ENCODE measurements at regions not wholly inside any gene's neighbourhood (a gene's known extent, or its start where the extent isn't known, plus 50 kb on each side); places are given as distances from the start of the nearest gene placed in this dataset.

GRCh38 chr2:19652811-19653210 is 249.0 kb downstream of the TTC32 start:
- H3K36me3 ChIP-seq (ENCODE audit: control insufficient read depth, insufficient read depth, low read length): no peaks in the 10 kb centered on the region
- no peak overlapping the region for H3K9ac ChIP-seq (ENCODE audit: low read depth, low read length)
- H3K4me1 ChIP-seq (ENCODE audit: control insufficient read depth, insufficient read depth, low read length): 0 out of 2 replicates have a peak, but pooled peaks cover 3% of the 10 kb centered on the region
- H3K9me3 ChIP-seq (ENCODE audit: control insufficient read depth, insufficient read depth, low read length): no peaks in the 10 kb centered on the region
- H3K27ac ChIP-seq (ENCODE audit: low read depth, low read length): no peak overlapping the region
- H3K4me3 ChIP-seq (ENCODE audit: low read depth, low read length): no peak overlapping the region
- H3K27me3 ChIP-seq (ENCODE audit: control insufficient read depth, insufficient read depth, low read length): no peaks in the 10 kb centered on the region

GRCh38 chr2:19651466-19651865 is 250.3 kb downstream of the TTC32 start:
- Histone ChIP-seq H3K27me3 (ENCODE audit: control insufficient read depth, insufficient read depth, low read length) (no peaks in the 10 kb centered on the region), H3K36me3 (ENCODE audit: control insufficient read depth, insufficient read depth, low read length) (no peaks in the 10 kb centered on the region), H3K9ac (ENCODE audit: low read depth, low read length) (no peak overlapping the region), H3K4me3 (ENCODE audit: low read depth, low read length) (no peak overlapping the region), H3K4me1 (ENCODE audit: control insufficient read depth, insufficient read depth, low read length) (0 out of 2 replicates have a peak, but pooled peaks cover 3% of the 10 kb centered on the region), H3K27ac (ENCODE audit: low read depth, low read length) (no peak overlapping the region), H3K9me3 (ENCODE audit: control insufficient read depth, insufficient read depth, low read length) (no peaks in the 10 kb centered on the region)

GRCh38 chr2:19649785-19650380 is 251.9 kb downstream of the TTC32 start:
- Histone ChIP-seq H3K4me1 (ENCODE audit: control insufficient read depth, insufficient read depth, low read length) (0 out of 2 replicates have a peak, but pooled peaks cover 3% of the 10 kb centered on the region), H3K36me3 (ENCODE audit: control insufficient read depth, insufficient read depth, low read length) (no peaks in the 10 kb centered on the region), H3K4me3 (ENCODE audit: low read depth, low read length) (no peak overlapping the region), H3K27ac (ENCODE audit: low read depth, low read length) (no peak overlapping the region), H3K27me3 (ENCODE audit: control insufficient read depth, insufficient read depth, low read length) (no peaks in the 10 kb centered on the region), H3K9me3 (ENCODE audit: control insufficient read depth, insufficient read depth, low read length) (no peaks in the 10 kb centered on the region), H3K9ac (ENCODE audit: low read depth, low read length) (no peak overlapping the region)

GRCh38 chr2:19649142-19649541 is 252.6 kb downstream of the TTC32 start:
- Histone ChIP-seq H3K4me1 (ENCODE audit: control insufficient read depth, insufficient read depth, low read length) (0 out of 2 replicates have a peak, but pooled peaks cover 3% of the 10 kb centered on the region), H3K4me3 (ENCODE audit: low read depth, low read length) (no peak overlapping the region), H3K27me3 (ENCODE audit: control insufficient read depth, insufficient read depth, low read length) (no peaks in the 10 kb centered on the region), H3K9me3 (ENCODE audit: control insufficient read depth, insufficient read depth, low read length) (no peaks in the 10 kb centered on the region), H3K27ac (ENCODE audit: low read depth, low read length) (no peak overlapping the region), H3K36me3 (ENCODE audit: control insufficient read depth, insufficient read depth, low read length) (no peaks in the 10 kb centered on the region), H3K9ac (ENCODE audit: low read depth, low read length) (no peak overlapping the region)

GRCh38 chr2:19648583-19648982 is 253.2 kb downstream of the TTC32 start:
- Histone ChIP-seq H3K4me3 (ENCODE audit: low read depth, low read length) (no peak overlapping the region), H3K9me3 (ENCODE audit: control insufficient read depth, insufficient read depth, low read length) (no peaks in the 10 kb centered on the region), H3K36me3 (ENCODE audit: control insufficient read depth, insufficient read depth, low read length) (no peaks in the 10 kb centered on the region), H3K27me3 (ENCODE audit: control insufficient read depth, insufficient read depth, low read length) (no peaks in the 10 kb centered on the region), H3K27ac (ENCODE audit: low read depth, low read length) (no peak overlapping the region), H3K4me1 (ENCODE audit: control insufficient read depth, insufficient read depth, low read length) (0 out of 2 replicates have a peak, but pooled peaks cover 3% of the 10 kb centered on the region), H3K9ac (ENCODE audit: low read depth, low read length) (no peak overlapping the region)

- Histone ChIP-seq H3K4me1 (ENCODE audit: control insufficient read depth, insufficient read depth, low read length) (no peaks in the 10 kb centered on the region), H3K27me3 (ENCODE audit: control insufficient read depth, insufficient read depth, low read length) (no peaks in the 10 kb centered on the region), H3K36me3 (ENCODE audit: control insufficient read depth, insufficient read depth, low read length) (no peaks in the 10 kb centered on the region), H3K9ac (ENCODE audit: low read depth, low read length) (no peak overlapping the region), H3K9me3 (ENCODE audit: control insufficient read depth, insufficient read depth, low read length) (no peaks in the 10 kb centered on the region), H3K27ac (ENCODE audit: low read depth, low read length) (no peak overlapping the region), H3K4me3 (ENCODE audit: low read depth, low read length) (no peak overlapping the region)
These were observed 254.8 kb downstream of the TTC32 start for GRCh38 chr2:19646987-19647386.

- Histone ChIP-seq H3K27me3 (ENCODE audit: control insufficient read depth, insufficient read depth, low read length) (no peaks in the 10 kb centered on the region), H3K4me1 (ENCODE audit: control insufficient read depth, insufficient read depth, low read length) (no peaks in the 10 kb centered on the region), H3K27ac (ENCODE audit: low read depth, low read length) (no peak overlapping the region), H3K4me3 (ENCODE audit: low read depth, low read length) (no peak overlapping the region), H3K9ac (ENCODE audit: low read depth, low read length) (no peak overlapping the region), H3K36me3 (ENCODE audit: control insufficient read depth, insufficient read depth, low read length) (no peaks in the 10 kb centered on the region), H3K9me3 (ENCODE audit: control insufficient read depth, insufficient read depth, low read length) (no peaks in the 10 kb centered on the region)
These were observed 257.0 kb downstream of the TTC32 start for GRCh38 chr2:19644763-19645162.

GRCh38 chr2:19643117-19643518 is 258.7 kb downstream of the TTC32 start:
- no peaks in the 10 kb centered on the region for H3K27me3 ChIP-seq (ENCODE audit: control insufficient read depth, insufficient read depth, low read length)
- H3K9me3 ChIP-seq (ENCODE audit: control insufficient read depth, insufficient read depth, low read length): no peaks in the 10 kb centered on the region
- H3K4me1 ChIP-seq (ENCODE audit: control insufficient read depth, insufficient read depth, low read length): no peaks in the 10 kb centered on the region
- H3K36me3 ChIP-seq (ENCODE audit: control insufficient read depth, insufficient read depth, low read length): no peaks in the 10 kb centered on the region
- H3K9ac ChIP-seq (ENCODE audit: low read depth, low read length): no peak overlapping the region
- no peak overlapping the region for H3K4me3 ChIP-seq (ENCODE audit: low read depth, low read length)
- H3K27ac ChIP-seq (ENCODE audit: low read depth, low read length): no peak overlapping the region

GRCh38 chr2:19642501-19642900 is 259.3 kb downstream of the TTC32 start:
- Histone ChIP-seq H3K27ac (ENCODE audit: low read depth, low read length) (no peak overlapping the region), H3K4me3 (ENCODE audit: low read depth, low read length) (no peak overlapping the region), H3K36me3 (ENCODE audit: control insufficient read depth, insufficient read depth, low read length) (no peaks in the 10 kb centered on the region), H3K9ac (ENCODE audit: low read depth, low read length) (no peak overlapping the region), H3K9me3 (ENCODE audit: control insufficient read depth, insufficient read depth, low read length) (no peaks in the 10 kb centered on the region), H3K4me1 (ENCODE audit: control insufficient read depth, insufficient read depth, low read length) (no peaks in the 10 kb centered on the region), H3K27me3 (ENCODE audit: control insufficient read depth, insufficient read depth, low read length) (no peaks in the 10 kb centered on the region)

GRCh38 chr2:19635951-19636510 is 265.8 kb downstream of the TTC32 start:
- H3K9ac ChIP-seq (ENCODE audit: low read depth, low read length): no peak overlapping the region
- H3K4me1 ChIP-seq (ENCODE audit: control insufficient read depth, insufficient read depth, low read length): no peaks in the 10 kb centered on the region
- H3K9me3 ChIP-seq (ENCODE audit: control insufficient read depth, insufficient read depth, low read length): no peaks in the 10 kb centered on the region
- H3K27ac ChIP-seq (ENCODE audit: low read depth, low read length): no peak overlapping the region
- no peak overlapping the region for H3K4me3 ChIP-seq (ENCODE audit: low read depth, low read length)
- no peaks in the 10 kb centered on the region for H3K27me3 ChIP-seq (ENCODE audit: control insufficient read depth, insufficient read depth, low read length)
- H3K36me3 ChIP-seq (ENCODE audit: control insufficient read depth, insufficient read depth, low read length): no peaks in the 10 kb centered on the region

- Histone ChIP-seq H3K9me3 (ENCODE audit: control insufficient read depth, insufficient read depth, low read length) (no peaks in the 10 kb centered on the region), H3K9ac (ENCODE audit: low read depth, low read length) (no peak overlapping the region), H3K4me3 (ENCODE audit: low read depth, low read length) (no peak overlapping the region), H3K27ac (ENCODE audit: low read depth, low read length) (no peak overlapping the region), H3K4me1 (ENCODE audit: control insufficient read depth, insufficient read depth, low read length) (no peaks in the 10 kb centered on the region), H3K36me3 (ENCODE audit: control insufficient read depth, insufficient read depth, low read length) (no peaks in the 10 kb centered on the region), H3K27me3 (ENCODE audit: control insufficient read depth, insufficient read depth, low read length) (no peaks in the 10 kb centered on the region)
These were observed 269.3 kb downstream of the TTC32 start for GRCh38 chr2:19632403-19632991.

All from HUES48 (cell line).